WERI-Rb-1 (cell line): ENCODE measurements at regions not wholly inside any gene's neighbourhood (a gene's known extent, or its start where the extent isn't known, plus 50 kb on each side); places are given as distances from the start of the nearest gene placed in this dataset.

ENCODE experiments used
- DNase-seq: peaks from one replicate; pipeline ENCODE4 v3.0.0-alpha.2; 2020
- H3K27ac ChIP-seq: fragments of 250-450 bp; sonication (Bioruptor Pico); 2 replicates; pipeline ENCODE4 v1.5.1; 2020; ENCODE audit warnings: mild to moderate bottlenecking, moderate library complexity
- H3K27me3 ChIP-seq: fragments of 250-450 bp; sonication (Bioruptor Pico); 2 replicates; pipeline ENCODE4 v1.5.1; 2021; ENCODE audit warnings: mild to moderate bottlenecking, low read depth, moderate library complexity; ENCODE audit not compliant: insufficient read depth, severe bottlenecking
- H3K36me3 ChIP-seq: fragments of 250-450 bp; sonication (Bioruptor Pico); 2 replicates; pipeline ENCODE4 v1.5.1; 2020; ENCODE audit warnings: mild to moderate bottlenecking, moderate library complexity
- H3K4me3 ChIP-seq: 2 replicates; pipeline ENCODE4 v1.5.1; 2011; ENCODE audit warnings: low read depth, mild to moderate bottlenecking, control low read depth, low read length
- H3K9me3 ChIP-seq: fragments of 250-450 bp; sonication (Bioruptor Pico); 2 replicates; pipeline ENCODE4 v1.5.1; 2021; ENCODE audit warnings: mild to moderate bottlenecking, moderate library complexity; ENCODE audit not compliant: severe bottlenecking
- CTCF ChIP-seq: IDR thresholded peaks from 2 replicates; pipeline ENCODE4 v1.5.1; 2011; ENCODE audit warnings: low read depth, mild to moderate bottlenecking, control low read depth, inconsistent platforms, low read length

GRCh38 chr12:92421042-92421441, 275.4 kb upstream of the BTG1 start:
- no peak for TF ChIP-seq CTCF
- no peaks in the 10 kb centered on the region for H3K36me3 ChIP-seq
- no peak overlapping the region for H3K4me3 ChIP-seq
- no peak for DNase-seq
- no peaks in the 10 kb centered on the region for H3K9me3 ChIP-seq
- no peak overlapping the region for H3K27ac ChIP-seq
- no peaks in the 10 kb centered on the region for H3K27me3 ChIP-seq

GRCh38 chr12:92419201-92419600, 273.6 kb upstream of the BTG1 start:
- H3K27me3 ChIP-seq, result no peaks in the 10 kb centered on the region
- no peak overlapping the region for H3K27ac ChIP-seq
- DNase-seq, result no peak
- no peak overlapping the region for H3K4me3 ChIP-seq
- TF ChIP-seq CTCF, result no peak
- H3K36me3 ChIP-seq, result no peaks in the 10 kb centered on the region
- H3K9me3 ChIP-seq, result no peaks in the 10 kb centered on the region

- no peak for DNase-seq
- Histone ChIP-seq H3K36me3 (no peaks in the 10 kb centered on the region), H3K4me3 (no peak overlapping the region), H3K27ac (no peak overlapping the region), H3K27me3 (no peaks in the 10 kb centered on the region), H3K9me3 (no peaks in the 10 kb centered on the region)
- no peak for TF ChIP-seq CTCF
Measured at GRCh38 chr12:92418381-92418780, 272.7 kb upstream of the BTG1 start.

GRCh38 chr12:92417373-92417772, 271.7 kb upstream of the BTG1 start:
- Histone ChIP-seq H3K36me3 (no peaks in the 10 kb centered on the region), H3K27ac (no peak overlapping the region), H3K27me3 (no peaks in the 10 kb centered on the region), H3K9me3 (no peaks in the 10 kb centered on the region), H3K4me3 (no peak overlapping the region)
- TF ChIP-seq CTCF, result no peak
- DNase-seq, result no peak

- no peak for TF ChIP-seq CTCF
- Histone ChIP-seq H3K4me3 (no peak overlapping the region), H3K36me3 (no peaks in the 10 kb centered on the region), H3K27ac (no peak overlapping the region), H3K27me3 (no peaks in the 10 kb centered on the region), H3K9me3 (no peaks in the 10 kb centered on the region)
- DNase-seq, result no peak
Measured at GRCh38 chr12:92416385-92416812, 270.8 kb upstream of the BTG1 start.
